GOT3 (cell line): ENCODE measurements at regions not wholly inside any gene's neighbourhood (a gene's known extent, or its start where the extent isn't known, plus 50 kb on each side); places are given as distances from the start of the nearest gene placed in this dataset.

Experiments
- DNase-seq: peaks from one replicate; lab custom pipeline; 2025; ENCODE audit warnings: mixed read lengths; lab: John Stamatoyannopoulos, UW

- DNase-seq = peak; percentile 86
Measured at GRCh38 chr1:235011599-235012435, 116.8 kb downstream of the TOMM20 start.

- DNase-seq = no peak
Measured at GRCh38 chr1:235011064-235011598, 117.5 kb downstream of the TOMM20 start.

- no peak for DNase-seq
Measured at GRCh38 chr1:235009561-235010306, 118.9 kb downstream of the TOMM20 start.

- DNase-seq = no peak
Measured at GRCh38 chr1:235009074-235009473, 119.6 kb downstream of the TOMM20 start.

GRCh38 chr1:235008239-235008638 is 120.4 kb downstream of the TOMM20 start:
- no peak for DNase-seq

GRCh38 chr1:235006816-235007215 is 121.8 kb downstream of the TOMM20 start:
- DNase-seq = no peak

GRCh38 chr1:235006132-235006721 is 122.4 kb downstream of the TOMM20 start:
- DNase-seq = no peak

GRCh38 chr1:235004840-235005391 is 123.7 kb downstream of the TOMM20 start:
- DNase-seq = no peak

GRCh38 chr1:235004276-235004675 is 124.4 kb downstream of the TOMM20 start:
- no peak for DNase-seq

- no peak for DNase-seq
Measured at GRCh38 chr1:235002706-235003300, 125.8 kb downstream of the TOMM20 start.

GRCh38 chr1:234999513-234999940 is 129.1 kb downstream of the TOMM20 start:
- no peak for DNase-seq

GRCh38 chr1:234997896-234998741 is 130.5 kb downstream of the TOMM20 start:
- no peak for DNase-seq

- DNase-seq = peak; percentile 99
Measured at GRCh38 chr1:234997201-234997895, 131.3 kb downstream of the TOMM20 start.

- no peak for DNase-seq
Measured at GRCh38 chr1:234996245-234996757, 132.3 kb downstream of the TOMM20 start.

GRCh38 chr1:234994436-234995295 is 134.0 kb downstream of the TOMM20 start:
- DNase-seq = no peak

- no peak for DNase-seq
Measured at GRCh38 chr1:234992065-234992464, 136.6 kb downstream of the TOMM20 start.

GRCh38 chr1:234990874-234991801 is 137.5 kb downstream of the TOMM20 start:
- no peak for DNase-seq

- no peak for DNase-seq
Measured at GRCh38 chr1:234990328-234990675, 138.3 kb downstream of the TOMM20 start.
